H7 (cell line): ENCODE measurements at regions not wholly inside any gene's neighbourhood (a gene's known extent, or its start where the extent isn't known, plus 50 kb on each side); places are given as distances from the start of the nearest gene placed in this dataset.
"Not testable (repeated sequence)": the region's sequence is repeated elsewhere in the genome, so short reads cannot be mapped to it uniquely, and the experiment has no call there.

Experiments used
- DNase-seq: peaks from one replicate; pipeline ENCODE4 v3.0.0; 2012
- H3K27me3 ChIP-seq: 2 replicates; pipeline ENCODE4 v1.6.0; 2011; ENCODE audit warnings: mild to moderate bottlenecking, low read length; ENCODE audit not compliant: control insufficient read depth, insufficient read depth
- H3K36me3 ChIP-seq: replicated peaks from 2 replicates; pipeline ENCODE4 v1.5.1; 2011; ENCODE audit warnings: low read length; ENCODE audit not compliant: control insufficient read depth, insufficient read depth
- H3K4me3 ChIP-seq: 2 replicates; pipeline ENCODE4 v1.5.1; 2011; ENCODE audit warnings: low read depth, mild to moderate bottlenecking, control low read depth, low read length, moderate library complexity; ENCODE audit not compliant: insufficient read depth

- no peak for DNase-seq
- Histone ChIP-seq H3K36me3 (no peaks in the 10 kb centered on the region), H3K27me3 (no peaks in the 10 kb centered on the region), H3K4me3 (no peak overlapping the region)
Observed at GRCh38 chr2:142827170-142827569, 50.3 kb upstream of the KYNU start.

- Histone ChIP-seq H3K4me3 (no peak overlapping the region), H3K36me3 (no peaks in the 10 kb centered on the region), H3K27me3 (no peaks in the 10 kb centered on the region)
- DNase-seq, result no peak
Observed at GRCh38 chr2:142825861-142826260, 51.6 kb upstream of the KYNU start.

GRCh38 chr2:142824756-142825155, 52.7 kb upstream of the KYNU start:
- no peak for DNase-seq
- Histone ChIP-seq H3K36me3 (no peaks in the 10 kb centered on the region), H3K27me3 (no peaks in the 10 kb centered on the region), H3K4me3 (no peak overlapping the region)

GRCh38 chr2:142822190-142822589, 55.3 kb upstream of the KYNU start:
- no peak overlapping the region for H3K4me3 ChIP-seq
- H3K27me3 ChIP-seq, result no peaks in the 10 kb centered on the region
- H3K36me3 ChIP-seq, result no peaks in the 10 kb centered on the region
- DNase-seq, result no peak

GRCh38 chr2:142819411-142819810, 58.1 kb upstream of the KYNU start:
- H3K4me3 ChIP-seq, result no peak overlapping the region
- H3K36me3 ChIP-seq, result no peaks in the 10 kb centered on the region
- no peak for DNase-seq
- no peaks in the 10 kb centered on the region for H3K27me3 ChIP-seq

- no peak for DNase-seq
- Histone ChIP-seq H3K36me3 (no peaks in the 10 kb centered on the region), H3K4me3 (no peak overlapping the region), H3K27me3 (no peaks in the 10 kb centered on the region)
Observed at GRCh38 chr2:142815375-142815774, 62.1 kb upstream of the KYNU start.

DNA sequence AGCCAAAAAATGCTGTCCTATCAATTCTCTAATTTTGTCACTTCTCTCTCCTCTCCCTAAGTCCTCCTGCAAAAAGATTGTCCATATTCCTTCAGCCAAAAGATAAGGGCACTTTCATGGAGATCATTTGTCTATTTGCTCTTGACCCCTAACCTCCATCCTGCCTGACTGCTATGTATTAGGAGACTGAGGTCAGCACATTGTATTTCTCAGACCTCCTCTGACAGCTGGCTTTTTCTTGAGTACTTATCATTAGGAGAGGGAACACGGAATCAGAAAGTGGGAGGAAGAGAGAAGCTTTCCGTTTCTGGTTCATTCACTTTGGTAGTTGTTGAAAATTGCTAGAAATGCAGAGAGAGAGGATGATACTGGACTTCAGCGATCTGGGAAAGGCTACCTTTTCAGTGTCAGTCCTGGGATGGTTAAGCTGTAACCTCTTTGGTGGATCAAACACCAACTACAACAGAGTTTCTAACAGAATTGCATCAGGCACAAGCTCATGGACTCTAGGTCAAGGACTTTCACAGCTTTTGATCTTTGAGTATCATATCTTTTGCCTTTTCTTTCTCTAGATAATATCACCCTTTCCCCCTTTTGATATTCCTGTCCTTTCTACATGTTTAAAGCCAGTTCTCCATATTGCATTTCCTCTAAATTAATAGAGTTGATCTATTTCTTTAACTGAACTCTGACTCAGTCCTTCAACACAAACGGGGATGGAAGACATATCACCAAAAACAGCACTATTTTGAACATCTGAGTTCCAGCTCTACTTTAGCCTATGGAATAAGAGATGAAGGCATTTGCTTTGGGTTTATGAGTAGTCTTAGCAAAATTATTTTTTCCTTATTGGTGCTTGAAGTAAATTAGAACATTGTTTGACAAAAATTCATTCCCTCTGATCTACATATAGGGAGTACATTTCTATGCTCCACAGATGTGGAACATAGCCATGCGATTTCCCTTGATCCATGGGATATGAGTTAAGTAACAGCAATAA, 63.3 kb upstream of the KYNU start:
- Histone ChIP-seq H3K4me3 (no peak overlapping the region), H3K27me3 (no peaks in the 10 kb centered on the region), H3K36me3 (no peaks in the 10 kb centered on the region)
- no peak for DNase-seq

DNA sequence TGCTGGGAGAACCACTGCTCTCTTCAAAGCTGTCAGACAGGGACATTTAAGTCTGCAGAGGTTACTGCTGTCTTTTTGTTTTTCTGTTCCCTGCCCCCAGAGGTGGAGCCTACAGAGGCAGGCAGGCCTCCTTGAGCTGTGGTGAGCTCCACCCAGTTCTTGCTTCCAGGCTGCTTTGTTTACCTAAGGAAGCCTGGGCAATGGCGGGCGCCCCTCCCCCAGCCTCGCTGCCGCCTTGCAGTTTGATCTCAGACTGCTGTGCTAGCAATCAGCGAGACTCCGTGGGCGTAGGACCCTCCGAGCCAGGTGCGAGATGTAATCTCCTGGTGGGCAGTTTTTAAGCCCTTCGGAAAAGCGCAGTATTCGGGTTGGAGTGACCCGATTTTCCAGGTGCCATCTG, 65.8 kb upstream of the KYNU start:
- H3K4me3 ChIP-seq, H3K27me3 ChIP-seq, H3K36me3 ChIP-seq, DNase-seq: not testable (repeated sequence)

GRCh38 chr2:142805244-142805643, 72.2 kb upstream of the KYNU start:
- DNase-seq, result no peak
- H3K36me3 ChIP-seq, result no peaks in the 10 kb centered on the region
- no peak overlapping the region for H3K4me3 ChIP-seq
- no peaks in the 10 kb centered on the region for H3K27me3 ChIP-seq

- Histone ChIP-seq H3K4me3 (no peak overlapping the region), H3K27me3 (no peaks in the 10 kb centered on the region), H3K36me3 (no peaks in the 10 kb centered on the region)
- DNase-seq, result no peak
Observed at GRCh38 chr2:142803158-142803557, 74.3 kb upstream of the KYNU start.

GRCh38 chr2:142796588-142796987, 80.9 kb upstream of the KYNU start:
- H3K36me3 ChIP-seq, result no peaks in the 10 kb centered on the region
- no peaks in the 10 kb centered on the region for H3K27me3 ChIP-seq
- DNase-seq, result no peak
- no peak overlapping the region for H3K4me3 ChIP-seq

- Histone ChIP-seq H3K4me3 (no peak overlapping the region), H3K36me3 (no peaks in the 10 kb centered on the region), H3K27me3 (no peaks in the 10 kb centered on the region)
- no peak for DNase-seq
Observed at GRCh38 chr2:142796161-142796560, 81.3 kb upstream of the KYNU start.

GRCh38 chr2:142794850-142795249, 82.6 kb upstream of the KYNU start:
- no peak for DNase-seq
- Histone ChIP-seq H3K27me3 (no peaks in the 10 kb centered on the region), H3K36me3 (no peaks in the 10 kb centered on the region), H3K4me3 (no peak overlapping the region)

DNA sequence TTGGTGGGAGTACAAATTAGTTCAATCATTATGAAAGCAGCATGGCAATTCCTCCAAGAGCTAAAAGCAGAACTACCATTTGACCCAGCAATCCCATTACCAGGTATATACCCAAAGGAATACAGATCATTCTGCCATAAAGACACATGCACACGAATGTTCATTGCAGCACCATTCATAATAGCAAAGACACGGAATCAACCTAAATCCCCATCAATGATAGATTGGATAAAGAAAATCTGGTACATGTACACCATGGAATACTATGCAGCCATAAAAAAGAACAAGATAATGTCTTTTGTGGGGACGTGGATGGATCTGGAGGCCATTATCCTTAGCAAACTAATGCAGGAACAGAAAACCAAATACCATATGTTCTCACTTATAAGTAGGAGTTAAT, 85.1 kb upstream of the KYNU start:
- not testable (repeated sequence) for H3K4me3 ChIP-seq, H3K36me3 ChIP-seq, DNase-seq, H3K27me3 ChIP-seq

GRCh38 chr2:142791335-142791734, 86.1 kb upstream of the KYNU start:
- no peak for DNase-seq
- Histone ChIP-seq H3K36me3 (no peaks in the 10 kb centered on the region), H3K27me3 (no peaks in the 10 kb centered on the region)

More at GRCh38 chr2:142791335-142791734, 86.1 kb upstream of the KYNU start:
- no peak overlapping the region for H3K4me3 ChIP-seq
